GM12878 (cell line): ENCODE measurements at regions not wholly inside any gene's neighbourhood (a gene's known extent, or its start where the extent isn't known, plus 50 kb on each side); places are given as distances from the start of the nearest gene placed in this dataset.

Source experiments
- ATAC-seq: fragments of 200-7000 bp; cut with Tn5 transposase; 3 replicates; pipeline ENCODE4 v1.9.1; 2020; ENCODE audit warnings: mild to moderate bottlenecking, moderate library complexity
- BruUV-seq: library from RNA; stranded (reverse); fragments of 400-500 nt; replicated peaks from 2 replicates; lab custom pipeline; 2021; lab: Mats Ljungman, UMichigan
- CTCF ChIA-PET: fragments of 300-600 bp; sonication (Branson Sonifier 250); formaldehyde crosslinking; extraction: SDS; loops from one replicate; lab custom pipeline; 2021; ENCODE audit warnings: inconsistent platforms; lab: Yijun Ruan, JAX
- POLR2A ChIA-PET: fragments of 350-600 bp; formaldehyde crosslinking; extraction: SDS; loops from one replicate; lab custom pipeline; 2021; ENCODE audit warnings: inconsistent platforms; lab: Charles Lee
- RAD21 ChIA-PET: fragments of 300-600 bp; sonication (Branson Sonifier 250); formaldehyde crosslinking; loops from one replicate; lab custom pipeline; 2023; ENCODE audit warnings: antibody characterized with exemption; ENCODE audit not compliant: unreplicated experiment; lab: Charles Lee
- SMC1A ChIA-PET: fragments of 300-600 bp; sonication (Branson Sonifier 250); formaldehyde crosslinking; loops from one replicate; lab custom pipeline; 2023; ENCODE audit not compliant: unreplicated experiment, uncharacterized antibody; lab: Charles Lee
- DNase-seq: peaks from one replicate; pipeline ENCODE4 v3.0.0-alpha.2; 2011; ENCODE audit warnings: low read depth, low spot score
- FAIRE-seq: peaks from 3 replicates; lab custom pipeline; 2011; peaks lifted over from hg19 to GRCh38; lab: Jason Lieb, UNC
- H2AFZ ChIP-seq: 2 replicates; pipeline ENCODE4 v1.6.0; 2011; ENCODE audit warnings: low read depth, low read length, control low read depth; ENCODE audit not compliant: control insufficient read depth
- H3K27ac ChIP-seq: 2 replicates; pipeline ENCODE4 v1.5.1; 2011; ENCODE audit warnings: control low read depth; ENCODE audit not compliant: control insufficient read depth, insufficient read depth
- H3K27me3 ChIP-seq, 2 experiments: replicated peaks in 1 of 2; 2 replicates each; pipeline versions ENCODE4 v1.6.0 to v1.6.1; 2011; ENCODE audit warnings: low read length in 1 of 2; ENCODE audit not compliant: control insufficient read depth in 2 of 2, insufficient read depth in 2 of 2
- H3K36me3 ChIP-seq, 2 experiments: 2 replicates each; pipeline ENCODE4 v1.5.1; 2011; ENCODE audit warnings: low read length in 1 of 2; ENCODE audit not compliant: control insufficient read depth in 2 of 2, insufficient read depth in 2 of 2
- H3K4me1 ChIP-seq: 2 replicates; pipeline ENCODE4 v1.6.1; 2011; ENCODE audit warnings: mild to moderate bottlenecking, low read length, moderate library complexity, mixed read lengths; ENCODE audit not compliant: control insufficient read depth, insufficient read depth
- H3K4me2 ChIP-seq: 2 replicates; pipeline ENCODE4 v1.6.0; 2011; ENCODE audit warnings: control low read depth; ENCODE audit not compliant: control insufficient read depth, insufficient read depth
- H3K4me3 ChIP-seq: fragments of 200-600 bp; sonication (generic); 2 replicates; pipeline ENCODE4 v1.5.1; 2016
- H3K79me2 ChIP-seq: 2 replicates; pipeline ENCODE4 v1.6.0; 2011; ENCODE audit warnings: low read length; ENCODE audit not compliant: control insufficient read depth, insufficient read depth
- H3K9ac ChIP-seq: 2 replicates; pipeline ENCODE4 v1.8.0; 2011; ENCODE audit warnings: low read length, control low read depth, mixed read lengths; ENCODE audit not compliant: control insufficient read depth, insufficient read depth
- H3K9me3 ChIP-seq: replicated peaks from 3 replicates; pipeline ENCODE4 v1.5.1; 2011; ENCODE audit warnings: mild to moderate bottlenecking, low read length; ENCODE audit not compliant: control insufficient read depth, insufficient read depth
- H4K20me1 ChIP-seq: 2 replicates; pipeline ENCODE4 v1.6.0; 2011; ENCODE audit not compliant: control insufficient read depth, insufficient read depth
- CBX5 ChIP-seq: sonication (generic); IDR thresholded peaks from 2 replicates; pipeline ENCODE4 v1.6.1; 2016; ENCODE audit warnings: low read depth, moderate library complexity, mild to moderate bottlenecking, inconsistent platforms
- E2F4 ChIP-seq: IDR thresholded peaks from 2 replicates; pipeline ENCODE4 v1.6.1; 2012; ENCODE audit warnings: low read depth, low read length, improper control_type of control experiment
- E2F8 ChIP-seq: fragments of 450-650 bp; IDR thresholded peaks from 2 replicates; pipeline ENCODE4 v1.6.1; 2018; ENCODE audit warnings: mild to moderate bottlenecking, low read depth, moderate library complexity; ENCODE audit not compliant: partially characterized antibody
- HDGF ChIP-seq: fragments of 450-650 bp; IDR thresholded peaks from 2 replicates; pipeline ENCODE4 v1.6.1; 2016; ENCODE audit warnings: antibody characterized with exemption
- MTA3 ChIP-seq: IDR thresholded peaks from 2 replicates; pipeline ENCODE4 v1.6.1; 2012; ENCODE audit warnings: low read length, inconsistent platforms, borderline replicate concordance
- MYC ChIP-seq: IDR thresholded peaks from 2 replicates; pipeline ENCODE4 v1.6.1; 2011; ENCODE audit warnings: mild to moderate bottlenecking, low read length, moderate library complexity, inconsistent platforms; ENCODE audit not compliant: insufficient read depth, insufficient replicate concordance, insufficient read length, severe bottlenecking
- PBX3 ChIP-seq: IDR thresholded peaks from 2 replicates; pipeline ENCODE4 v1.6.1; 2011; ENCODE audit warnings: mild to moderate bottlenecking, low read depth, low read length, moderate library complexity; ENCODE audit not compliant: insufficient replicate concordance
- RB1 ChIP-seq: fragments of 450-650 bp; formaldehyde crosslinking; IDR thresholded peaks from 2 replicates; pipeline ENCODE4 v1.6.1; 2017; ENCODE audit warnings: mild to moderate bottlenecking, borderline replicate concordance
- RELB ChIP-seq: fragments of 450-650 bp; IDR thresholded peaks from 2 replicates; pipeline ENCODE4 v1.6.1; 2017; ENCODE audit warnings: low read depth, mild to moderate bottlenecking, moderate library complexity
- TCF12 ChIP-seq: IDR thresholded peaks from 2 replicates; pipeline ENCODE4 v1.6.1; 2011; ENCODE audit warnings: low read depth, mild to moderate bottlenecking, low read length
- ZNF274 ChIP-seq: IDR thresholded peaks from one replicate; pipeline ENCODE4 v1.8.0; 2011; ENCODE audit not compliant: insufficient read length, insufficient read depth
- ZNF687 ChIP-seq: fragments of 450-650 bp; IDR thresholded peaks from 2 replicates; pipeline ENCODE4 v1.6.1; 2017; ENCODE audit warnings: mild to moderate bottlenecking, moderate library complexity
- WGBS: methylation state at CpG from one replicate; pipeline ENCODE4 v1.1.6; 2016; ENCODE audit warnings: low lambda C conversion rate; ENCODE audit not compliant: insufficient replicate concordance, insufficient coverage; ENCODE audit errors: missing lambda C conversion rate; 5-methylcytosine and 5-hydroxymethylcytosine counted together
- in situ Hi-C: fragments of 300-500 bp; cut with MboI; formaldehyde crosslinking; loops from 9 replicates; pipeline ENCODE4 v1.14.3; 2018; ENCODE audit warnings: mixed read lengths
- intact Hi-C: fragments of 100-400 bp; cut with micrococcal nuclease; formaldehyde crosslinking; loops from one replicate; pipeline ENCODE4 v1.14.2; 2022; ENCODE audit not compliant: unreplicated experiment

GRCh38 chr5:65077653-65078052 lies 308.9 kb downstream of the CWC27 start:
- 56% methylated on average over 4 of the region's 4 CpGs for WGBS
- H3K36me3 ChIP-seq, result no peaks in the 10 kb centered on the region
- peaks cover 8% of the 10 kb centered on the region for H3K4me1 ChIP-seq
- ATAC-seq (no peak), FAIRE-seq (no peak), DNase-seq (no peak)
- H3K9me3 ChIP-seq, result no peaks in the 10 kb centered on the region
- CTCF ChIA-PET, result interaction anchor here (0.7 to 7.0 kb wide), 7 partner anchors 9 to 406 kb away, joined by 3 to 61 read pairs (median 5); partner anchors contain the start of gene ADAMTS6
- H3K27me3 ChIP-seq, result no peaks in the 10 kb centered on the region
- RAD21 ChIA-PET, result interaction anchor here (0.8 to 2.6 kb wide), 4 partner anchors 25 to 405 kb away, joined by 3 to 14 read pairs (median 4); no protein-coding TSS in a partner anchor
- SMC1A ChIA-PET, result interaction anchor here (0.7 to 25.4 kb wide), 11 partner anchors 9 to 405 kb away, joined by 3 to 614 read pairs (median 4); partner anchors contain the start of gene ADAMTS6
- H3K9ac ChIP-seq, result no peak overlapping the region
- no peak overlapping the region for H3K27ac ChIP-seq
- H3K4me2 ChIP-seq, result no peak overlapping the region
- H3K79me2 ChIP-seq, result no peaks in the 10 kb centered on the region
- in situ Hi-C loops (no loop called here), intact Hi-C loops (loop anchor here (10.0 kb wide), 1 partner anchor 263 kb away; no protein-coding TSS in a partner anchor)
- POLR2A ChIA-PET, result interaction anchor here (1.3 kb wide), 1 partner anchor 11 kb away, joined by 3 read pairs; no protein-coding TSS in a partner anchor
- no peak overlapping the region for H3K4me3 ChIP-seq
- no peak overlapping the region for H2AFZ ChIP-seq
- H4K20me1 ChIP-seq, result no peaks in the 10 kb centered on the region
- no TSS peak for BruUV-seq
- no peak for TF ChIP-seq RB1
- no peak for TF ChIP-seq E2F4
- TF ChIP-seq RELB, result no peak
- no peak for TF ChIP-seq MTA3
- TF ChIP-seq ZNF687, result no peak
- no peak for TF ChIP-seq PBX3
- TF ChIP-seq ZNF274, result no peak
- TF ChIP-seq MYC, result no peak
- TF ChIP-seq TCF12, result no peak
- no peak for TF ChIP-seq E2F8
- no peak for TF ChIP-seq HDGF
- no peak for TF ChIP-seq CBX5
